GM21737 (cell line): ENCODE measurements at regions not wholly inside any gene's neighbourhood (a gene's known extent, or its start where the extent isn't known, plus 50 kb on each side); places are given as distances from the start of the nearest gene placed in this dataset.
"Not testable (repeated sequence)": the region's sequence is repeated elsewhere in the genome, so short reads cannot be mapped to it uniquely, and the experiment has no call there.

Experiments used
- ATAC-seq: cut with Tn5 transposase; IDR thresholded peaks from one replicate; pipeline ENCODE4 v1.9.1; 2021; ENCODE audit warnings: mild to moderate bottlenecking, moderate library complexity; ENCODE audit not compliant: unreplicated experiment

DNA sequence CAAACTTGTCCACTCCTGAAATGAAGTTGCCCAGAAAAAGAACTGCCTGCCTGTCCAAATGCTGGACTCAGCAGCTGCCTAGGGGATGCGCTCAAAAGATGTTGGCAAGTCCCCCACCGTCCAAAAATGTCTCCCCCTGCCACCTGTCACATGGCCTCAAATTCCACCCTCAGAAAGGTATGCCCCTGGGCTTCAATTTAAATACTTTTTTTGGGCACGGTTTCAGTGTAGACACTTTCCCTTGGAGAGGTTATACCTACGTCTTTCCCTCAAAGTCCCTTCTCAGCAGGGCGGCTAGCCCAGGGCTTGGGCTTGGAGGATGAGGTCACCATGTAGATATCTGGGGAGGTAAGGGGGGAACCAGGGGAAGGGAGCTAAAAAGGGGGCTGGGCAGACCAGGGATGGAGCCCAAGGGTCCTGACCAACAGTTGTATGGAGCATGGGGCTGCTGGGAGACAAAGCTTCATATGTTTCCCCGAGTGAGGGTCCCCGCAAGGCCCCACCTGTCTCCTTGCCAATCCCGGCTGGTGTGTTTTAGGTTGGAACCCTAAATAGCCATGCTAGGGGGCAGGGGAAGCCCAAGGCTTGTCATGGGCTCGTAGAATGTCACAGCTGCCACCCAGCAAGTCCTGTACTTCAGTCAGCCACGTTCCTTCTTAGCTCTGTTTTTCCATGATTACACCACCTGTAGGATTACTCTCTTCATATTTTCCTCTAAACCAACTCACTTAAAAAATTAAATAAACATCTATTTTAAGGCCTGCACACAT, 131.2 kb upstream of the TBX3 start:
- no peak for ATAC-seq

DNA sequence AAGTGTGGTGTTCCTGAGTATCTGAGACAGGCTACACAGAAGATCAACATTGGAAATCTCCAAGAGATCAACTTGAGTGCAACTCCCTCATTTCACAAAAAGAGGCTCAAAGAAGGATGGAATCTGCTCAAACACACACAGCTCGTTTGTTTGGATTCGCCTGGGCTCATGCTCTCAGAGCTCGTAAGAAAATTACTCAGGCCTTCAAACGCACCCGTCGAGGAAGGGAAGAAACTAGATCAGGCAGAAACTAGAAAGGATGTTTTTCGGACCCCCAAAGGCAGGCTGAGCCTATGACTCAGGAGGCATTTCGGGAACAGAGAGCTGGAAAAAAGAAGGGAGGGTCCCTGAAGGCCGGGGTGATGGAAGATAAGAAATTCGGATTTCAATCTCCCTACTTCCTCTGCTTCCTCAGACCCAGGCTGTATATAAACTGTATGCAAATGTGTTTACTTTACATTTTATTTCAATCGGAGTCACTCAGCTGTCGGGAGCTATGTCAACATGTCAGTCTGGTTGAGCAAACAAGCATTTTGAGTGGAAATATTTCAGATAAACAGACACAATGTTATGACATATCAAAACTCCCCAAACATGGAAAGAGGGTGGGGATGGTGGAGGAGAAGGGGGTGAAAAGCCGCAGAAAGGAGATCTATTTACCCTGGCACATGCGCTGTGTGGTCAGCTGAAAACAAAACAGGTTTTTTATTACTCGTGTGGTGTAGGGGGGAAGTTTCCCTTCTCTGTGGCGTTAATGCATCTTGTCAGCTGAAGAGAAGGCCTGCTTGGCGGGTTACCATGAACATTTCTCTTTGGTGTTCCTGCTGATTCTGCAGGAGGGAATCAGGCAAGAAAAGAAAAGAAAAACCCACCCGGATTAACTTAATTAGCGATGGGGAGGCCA, 129.1 kb upstream of the TBX3 start:
- ATAC-seq: no peak

DNA sequence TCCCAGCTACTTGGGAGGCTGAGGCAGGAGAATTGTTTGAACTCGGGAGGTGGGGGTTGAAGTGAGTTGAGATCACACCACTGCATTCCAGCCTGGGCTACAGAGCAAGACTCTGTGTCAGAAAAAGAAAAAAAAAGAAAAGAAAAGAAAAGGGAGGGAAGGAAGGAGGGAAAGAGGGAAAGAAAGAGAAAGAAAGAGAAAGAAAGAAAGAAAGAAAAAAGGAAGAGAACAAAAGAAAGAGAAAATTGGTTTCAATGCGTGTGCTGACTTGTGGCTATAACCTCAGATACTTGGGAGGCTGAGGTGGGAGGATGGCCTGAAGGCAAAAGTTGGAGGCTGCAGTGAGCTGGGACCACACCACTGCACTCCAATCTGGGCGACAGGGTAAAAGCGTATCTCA, 128.4 kb upstream of the TBX3 start:
- ATAC-seq: no peak

DNA sequence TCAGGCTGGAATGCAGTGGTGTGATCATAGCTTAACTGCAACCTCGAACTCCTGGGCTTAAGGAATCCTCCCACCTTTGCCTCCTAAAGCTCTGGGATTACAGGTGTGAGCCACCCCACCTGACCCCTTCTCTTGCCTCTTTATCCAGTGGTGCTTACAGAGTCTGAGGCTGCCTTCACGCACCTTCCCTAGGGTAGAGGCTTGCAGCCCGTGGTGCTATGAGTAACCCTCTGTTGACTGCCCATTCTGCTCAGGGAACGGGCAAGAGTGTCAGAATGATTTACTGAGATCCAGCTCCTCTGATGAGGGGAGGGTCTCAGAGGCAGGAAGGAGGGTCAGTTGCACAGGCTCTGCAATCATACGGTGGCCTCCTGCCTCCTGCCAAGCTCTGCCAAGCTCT, 125.1 kb upstream of the TBX3 start:
- ATAC-seq: no peak

DNA sequence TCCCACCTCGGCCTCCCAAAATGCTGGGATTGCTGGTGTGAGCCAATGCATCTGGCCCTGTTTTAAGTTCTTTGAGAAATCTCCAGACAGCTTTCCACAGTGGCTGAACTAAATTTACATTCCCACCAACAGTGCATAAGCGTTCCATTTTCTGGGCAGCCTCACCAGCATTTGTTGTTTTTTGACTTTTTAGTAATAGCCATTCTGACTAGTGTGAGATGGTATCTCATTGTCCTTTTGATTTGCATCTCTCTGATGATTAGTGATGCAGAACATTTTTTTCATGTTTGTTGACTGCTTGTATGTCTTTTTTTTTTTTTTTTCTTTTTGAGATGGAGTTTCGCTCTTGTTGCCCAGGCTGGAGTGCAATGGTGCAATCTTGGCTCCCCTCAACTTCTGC, 117.4 kb upstream of the TBX3 start:
- ATAC-seq: not testable (repeated sequence)

DNA sequence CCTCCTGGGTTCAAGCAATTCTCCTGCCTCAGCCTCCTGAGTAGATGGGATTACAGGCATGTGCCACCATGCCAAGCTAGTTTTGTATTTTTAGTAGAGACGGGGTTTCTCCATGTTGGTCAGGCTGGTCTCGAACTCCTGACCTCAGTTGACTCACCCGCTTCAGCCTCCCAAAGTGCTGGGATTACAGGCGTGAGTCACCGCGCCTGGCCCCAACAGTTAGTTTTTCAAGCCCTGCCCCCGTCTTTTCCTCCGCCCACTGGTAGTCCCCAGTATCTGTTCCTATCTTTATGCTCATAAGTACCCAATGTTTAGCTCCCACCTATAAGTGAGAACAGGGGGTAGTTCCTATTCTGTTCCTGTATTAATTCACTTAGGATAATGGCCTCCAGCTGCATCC, 116.6 kb upstream of the TBX3 start:
- ATAC-seq: not testable (repeated sequence)

DNA sequence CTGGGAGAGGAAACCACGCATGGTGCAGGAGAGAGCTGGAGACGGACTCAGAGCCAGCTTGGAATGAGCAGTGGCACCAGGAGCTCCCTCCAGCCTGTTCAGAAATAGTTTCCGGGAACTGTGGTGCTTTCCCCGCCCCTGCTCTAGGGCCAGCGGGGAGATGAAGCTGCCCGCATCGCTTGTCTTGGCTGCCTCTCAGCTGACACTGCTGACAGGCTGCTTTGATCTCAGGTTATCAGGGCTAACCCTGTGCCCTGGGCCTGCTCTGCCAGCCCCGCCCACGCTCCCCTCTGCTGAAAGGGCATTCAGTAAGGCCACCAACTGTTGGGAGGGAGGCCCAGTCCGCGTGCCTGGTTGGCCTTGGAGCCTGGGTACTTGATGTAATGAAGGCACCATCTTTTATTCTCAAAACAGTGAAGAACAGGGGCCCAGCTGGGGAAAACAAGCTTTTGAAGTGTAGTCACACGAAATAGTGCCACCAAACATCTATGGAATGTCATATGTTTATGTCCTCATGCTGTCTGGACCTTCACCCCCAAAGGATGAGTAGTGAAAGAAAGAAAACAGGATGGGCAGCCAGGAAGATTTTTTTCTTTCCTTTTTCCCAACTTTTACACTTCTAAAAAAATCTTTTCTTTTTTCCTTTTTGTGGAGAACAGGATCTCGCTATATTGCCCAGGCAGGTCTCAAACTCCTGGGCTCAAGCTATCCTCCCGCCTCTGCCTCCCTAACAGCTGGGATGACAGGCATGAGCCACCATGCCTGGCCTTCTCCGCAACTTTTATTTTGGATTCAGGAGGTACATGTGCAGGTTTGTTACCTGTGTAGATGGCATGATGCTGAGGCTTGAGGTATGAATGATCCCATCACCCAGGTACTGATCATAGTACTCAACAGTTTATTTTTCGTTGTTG, 115.9 kb upstream of the TBX3 start:
- ATAC-seq: no peak

DNA sequence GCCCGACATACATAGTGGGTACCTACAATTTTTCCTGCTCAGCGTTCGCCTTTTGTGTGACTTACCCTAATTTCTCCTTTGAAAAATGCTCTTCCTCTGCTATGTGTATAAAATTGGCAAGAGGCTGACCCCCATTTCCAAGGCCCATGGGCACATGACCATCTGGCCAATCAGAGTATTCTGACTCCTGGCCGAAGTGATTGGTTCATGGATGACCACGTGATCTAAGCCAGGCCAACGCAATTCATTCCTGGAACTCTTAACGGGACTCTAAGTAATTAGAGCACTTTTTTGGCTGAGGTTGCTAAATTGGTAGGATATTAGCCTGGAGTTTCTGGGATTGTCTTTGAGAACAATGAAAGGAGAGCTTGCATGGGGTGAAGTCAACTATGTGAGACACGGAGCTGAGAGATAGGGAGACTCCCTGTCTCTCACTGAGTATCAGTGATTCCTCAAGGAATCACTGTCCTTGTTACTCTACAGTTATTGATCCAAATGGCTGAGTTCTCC, 110.1 kb upstream of the TBX3 start:
- no peak for ATAC-seq

DNA sequence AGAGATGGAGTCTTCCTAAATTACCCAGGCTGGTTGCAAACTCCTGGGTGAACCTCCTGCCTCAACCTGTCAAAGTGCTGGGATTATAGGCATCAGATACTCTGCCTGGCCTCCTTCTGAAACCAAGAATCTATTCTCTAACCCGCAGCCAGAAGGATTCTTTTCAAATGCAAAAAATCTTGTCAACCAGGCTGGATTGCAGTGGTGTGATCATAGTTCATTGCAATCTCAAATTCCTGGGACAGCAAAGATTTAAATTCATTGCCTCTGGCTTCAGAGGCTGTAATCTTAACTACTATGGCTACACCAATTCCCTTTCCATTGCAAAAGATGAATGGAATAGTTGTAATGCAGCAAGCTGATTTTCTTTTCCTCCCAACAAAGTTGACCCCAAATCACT, 106.3 kb upstream of the TBX3 start:
- no peak for ATAC-seq

DNA sequence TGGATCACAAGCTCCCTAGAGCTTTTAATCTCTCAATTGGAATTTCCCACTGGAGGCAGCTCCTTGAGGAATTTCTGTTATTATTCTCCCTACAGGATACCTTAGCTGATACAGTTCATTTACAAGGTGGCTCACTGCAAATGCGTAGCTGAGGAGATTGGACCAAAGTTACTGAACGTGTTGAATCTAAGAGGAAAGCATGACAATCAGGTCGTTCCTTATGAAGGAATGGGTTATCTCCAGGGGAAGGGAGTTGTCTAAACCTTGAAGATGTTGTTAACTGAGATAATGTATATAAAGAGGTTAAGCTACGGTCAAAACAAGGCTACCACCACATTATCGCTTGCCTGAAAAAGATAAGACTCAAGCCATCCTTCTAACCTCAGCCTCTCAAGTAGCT, 105.8 kb upstream of the TBX3 start:
- no peak for ATAC-seq

DNA sequence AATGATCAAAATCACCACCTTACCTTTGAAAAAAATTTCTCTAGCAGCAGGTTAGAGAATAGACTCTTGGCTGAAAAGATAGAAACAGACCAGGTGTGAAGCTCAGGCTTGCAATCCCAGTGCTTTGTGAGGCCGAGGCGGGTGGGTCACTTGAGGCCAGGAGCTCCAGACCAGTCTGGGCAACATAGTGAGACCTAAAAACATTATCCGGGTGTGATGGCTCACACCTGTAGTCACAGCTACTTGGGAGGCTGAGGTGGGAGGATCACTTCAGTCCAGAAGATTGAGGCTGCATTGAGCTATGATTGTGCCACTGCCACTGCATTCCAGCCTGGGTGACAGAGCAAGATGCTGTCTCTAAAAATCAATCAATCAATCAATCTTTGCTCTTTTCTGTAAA, 105.3 kb upstream of the TBX3 start:
- ATAC-seq: no peak

DNA sequence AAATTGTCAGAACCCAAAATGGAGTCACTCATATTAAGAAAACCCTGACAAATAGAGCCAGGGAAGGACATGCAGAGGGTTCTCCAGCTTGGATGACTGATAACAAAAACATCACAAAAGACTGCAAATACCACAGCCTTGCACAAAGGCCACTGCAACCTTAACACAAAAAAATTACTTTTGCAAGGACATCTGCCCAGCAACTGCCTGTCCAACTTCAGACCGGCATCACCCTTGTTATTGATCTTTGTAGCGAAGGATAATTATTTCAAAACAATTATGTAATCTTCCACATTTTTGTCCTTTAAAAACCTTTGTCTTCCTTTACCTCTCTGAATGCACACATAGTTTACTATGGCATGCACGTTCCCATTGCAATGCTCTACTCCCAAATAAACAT, 100.6 kb upstream of the TBX3 start:
- no peak for ATAC-seq

DNA sequence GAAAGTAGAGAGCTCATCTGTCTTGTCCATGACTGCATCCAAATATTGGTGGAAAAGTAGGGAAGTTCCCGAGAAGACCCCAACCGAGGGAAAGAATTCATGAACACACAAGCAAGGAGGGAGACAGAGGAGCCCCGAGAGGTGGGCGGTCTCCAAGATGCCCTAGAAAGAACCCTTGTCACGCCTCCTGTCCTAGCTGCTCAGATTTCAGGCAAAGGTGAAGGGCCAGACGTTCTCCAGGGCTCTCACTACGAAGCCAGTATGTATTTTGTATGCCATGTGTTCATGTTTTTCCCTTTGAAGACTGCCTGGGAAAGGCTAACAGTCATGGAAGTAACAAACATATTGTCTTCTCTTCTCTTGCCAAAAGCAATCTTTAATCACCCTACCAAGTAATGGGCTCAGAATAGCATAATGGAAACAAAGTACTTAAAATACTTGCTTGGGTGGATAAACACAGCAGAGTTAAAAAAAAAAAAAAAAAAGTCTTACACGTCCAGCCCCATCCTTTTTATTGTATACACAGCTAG, 99.2 kb upstream of the TBX3 start:
- ATAC-seq: no peak

DNA sequence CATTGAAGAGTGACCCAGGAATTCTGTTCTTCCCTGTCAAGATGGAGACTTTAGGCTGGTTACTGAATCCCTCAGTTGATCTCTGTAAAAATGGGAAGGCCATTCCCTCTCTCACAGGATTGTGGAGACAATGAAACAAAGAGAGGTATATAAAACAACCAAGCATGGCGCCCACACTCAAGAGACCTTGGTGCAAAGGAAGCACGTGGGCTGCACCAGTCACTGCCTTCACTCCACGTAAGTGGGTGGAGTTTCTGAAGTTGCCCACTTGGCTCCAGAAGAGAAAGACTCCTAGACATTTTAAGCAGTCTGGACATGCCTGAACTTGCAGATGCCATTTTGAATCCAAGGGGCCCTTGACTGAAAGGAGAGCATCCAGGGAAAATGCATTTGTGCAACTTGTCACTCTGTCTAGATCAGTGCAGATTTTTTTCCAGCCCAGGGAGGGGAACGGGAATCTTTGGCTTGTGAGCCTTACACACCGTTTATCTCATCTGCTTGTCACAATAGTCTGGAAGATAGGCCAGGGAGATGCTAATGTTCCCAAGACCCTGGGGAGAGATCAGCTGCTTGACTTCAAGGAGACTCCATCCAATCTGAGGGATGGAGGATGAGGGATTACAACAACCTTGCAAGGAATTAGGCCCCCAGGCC, 96.9 kb upstream of the TBX3 start:
- no peak for ATAC-seq

DNA sequence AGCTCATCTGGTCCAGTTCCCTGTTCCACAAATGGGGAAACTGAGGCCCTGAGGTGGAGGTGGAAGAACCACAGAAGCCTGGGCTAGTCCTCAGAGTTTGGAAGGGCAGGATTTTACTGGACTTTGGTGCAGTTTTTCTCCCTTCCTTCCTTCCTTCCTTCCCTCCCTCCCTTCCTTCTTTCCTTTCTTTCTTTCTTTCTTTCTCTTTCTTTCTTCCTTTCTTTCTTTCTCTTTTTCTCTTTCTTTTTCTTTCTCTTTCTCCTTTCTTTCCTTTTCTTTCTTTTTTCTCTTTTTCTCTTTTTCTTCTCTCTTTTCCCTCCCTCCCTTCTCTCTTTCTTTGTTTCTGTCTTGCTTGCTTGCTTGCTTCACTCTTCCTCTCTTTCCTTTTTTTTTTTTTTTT, 95.7 kb upstream of the TBX3 start:
- no peak for ATAC-seq

DNA sequence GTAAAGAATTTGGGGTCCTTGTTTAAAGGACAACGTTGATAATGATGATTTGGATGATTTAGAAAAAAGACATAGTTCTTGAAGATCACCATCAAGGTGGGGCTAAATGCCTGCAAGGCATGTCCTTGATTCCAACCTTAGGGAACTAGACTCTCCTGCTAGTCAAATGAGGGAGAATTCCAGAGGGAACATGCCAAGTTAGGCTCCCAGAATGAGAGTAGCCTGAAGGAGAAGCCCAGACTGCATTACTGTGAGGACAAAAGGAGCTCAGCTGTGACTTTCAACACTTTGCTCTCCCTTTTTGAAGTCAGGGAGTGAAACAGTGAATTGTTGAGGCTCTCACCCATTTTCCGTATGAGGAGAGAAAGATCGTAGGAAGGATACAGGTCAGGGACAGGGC, 95.2 kb upstream of the TBX3 start:
- no peak for ATAC-seq

DNA sequence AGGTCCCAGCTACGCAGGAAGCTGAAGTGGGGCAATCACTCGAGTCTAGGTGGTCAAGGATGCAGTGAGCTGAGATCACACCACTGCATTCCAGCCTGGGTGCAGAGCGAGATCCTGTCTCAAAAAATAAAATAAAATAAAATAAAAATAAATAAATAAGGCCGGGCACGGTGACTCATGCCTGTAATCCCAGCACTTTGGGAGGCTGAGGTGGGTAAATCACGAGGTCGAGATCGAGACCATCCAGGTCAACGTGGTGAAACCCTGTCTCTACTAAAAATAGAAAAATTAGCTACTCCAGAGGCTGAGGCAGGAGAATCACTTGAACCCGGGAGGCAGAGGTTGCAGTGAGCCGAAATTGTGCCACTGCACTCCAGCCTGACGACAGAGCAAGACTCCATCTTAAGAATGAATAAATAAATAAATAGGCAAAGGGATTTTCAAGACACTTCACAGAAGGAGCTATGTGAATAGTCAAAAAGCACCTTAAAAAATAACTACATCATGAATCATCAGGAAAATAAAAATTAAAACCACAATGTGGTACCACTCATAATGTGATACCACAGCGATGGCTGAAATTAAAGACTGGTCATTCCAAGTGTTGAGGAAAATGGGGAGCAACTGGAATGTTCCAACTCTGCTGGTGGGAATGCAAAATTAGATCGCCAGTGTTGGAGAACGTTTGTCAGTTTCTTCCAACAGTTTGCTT, 92.9 kb upstream of the TBX3 start:
- ATAC-seq: no peak

DNA sequence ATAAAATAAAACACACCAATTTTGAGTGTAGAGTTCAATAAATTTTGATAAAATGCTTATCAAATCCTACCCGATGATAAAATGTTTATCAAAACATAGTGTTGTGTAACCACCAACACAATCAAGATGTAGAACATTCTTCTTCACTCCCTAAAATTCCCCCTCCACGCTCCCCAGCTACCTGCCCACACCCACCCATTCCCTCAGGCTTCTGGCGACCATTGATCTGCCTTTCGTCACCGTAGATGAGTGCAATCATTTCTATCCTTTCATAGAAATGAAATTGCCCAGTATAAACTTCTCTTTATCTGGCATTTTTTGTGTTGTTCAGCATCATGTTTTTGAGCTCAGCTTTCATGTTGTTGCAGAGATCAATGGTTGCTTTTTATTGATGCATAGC, 90.7 kb upstream of the TBX3 start:
- no peak for ATAC-seq

DNA sequence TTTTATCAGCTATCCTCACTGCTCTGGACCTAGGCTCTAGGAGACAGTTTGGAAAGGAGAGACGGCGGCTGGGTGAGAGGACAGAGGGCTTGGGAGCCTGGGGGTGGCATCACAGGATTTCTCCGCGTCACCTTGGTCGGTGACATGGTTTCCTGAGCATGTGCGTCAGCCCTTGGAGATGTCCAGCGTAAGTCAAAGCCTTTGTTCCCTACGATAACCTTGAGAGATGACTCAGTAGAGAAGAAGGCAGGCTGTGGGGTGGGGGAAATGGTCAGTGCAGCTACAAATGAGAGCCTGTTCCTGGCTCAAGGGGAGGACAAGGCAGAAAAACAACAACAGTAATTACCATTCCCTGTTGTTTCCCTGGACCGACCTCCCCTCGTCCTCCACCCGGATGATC, 90.2 kb upstream of the TBX3 start:
- ATAC-seq: no peak

DNA sequence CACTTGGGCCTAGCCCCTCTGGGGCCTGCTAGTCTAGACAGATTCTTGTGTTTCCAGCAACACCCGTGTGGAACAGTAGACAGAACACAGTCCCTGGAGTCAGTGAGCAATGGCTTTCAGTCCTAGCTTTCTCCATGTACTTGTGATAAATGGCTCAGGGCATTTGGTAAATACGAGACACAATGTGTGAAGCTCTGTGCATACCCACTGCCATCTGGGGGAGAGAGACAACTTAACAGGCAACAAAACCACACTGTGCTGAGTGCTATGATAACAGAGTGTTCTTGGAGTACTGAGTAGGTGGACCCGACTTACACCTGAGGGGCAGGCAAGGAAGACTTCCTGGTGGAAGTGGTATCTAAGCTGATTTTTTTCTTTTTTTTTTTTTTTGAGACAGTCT, 86.3 kb upstream of the TBX3 start:
- no peak for ATAC-seq
